ENCODE measurements at regions not wholly inside any gene's neighbourhood (a gene's known extent, or its start where the extent isn't known, plus 50 kb on each side); places are given as distances from the start of the nearest gene placed in this dataset.

DNA sequence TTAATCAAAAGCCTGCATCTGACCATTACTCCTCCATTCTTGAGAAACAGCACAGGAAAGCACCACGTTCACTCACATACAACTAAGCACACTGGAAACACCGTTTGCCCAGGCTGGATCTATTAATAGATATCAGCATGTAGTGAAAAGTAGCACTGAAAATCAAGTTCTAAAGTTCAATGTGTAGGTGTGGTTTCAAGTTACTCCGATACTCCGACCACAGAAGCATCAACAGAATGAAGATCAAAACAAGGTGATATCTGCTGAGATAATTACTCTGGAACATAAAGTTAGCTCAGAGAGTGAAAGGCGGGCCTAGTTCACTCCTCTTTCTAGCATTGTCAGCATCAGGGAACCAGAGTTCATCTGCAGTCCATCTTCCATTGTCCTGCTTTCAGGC is 1367.4 kb upstream of the ACVR2A start:
- DNase-seq: no peak
- no peak overlapping the region for H4K91ac ChIP-seq (ENCODE audit: low read length)
- H2AFZ ChIP-seq (ENCODE audit: low read depth, low read length): no peak overlapping the region
- no peak overlapping the region for H3K4me2 ChIP-seq (ENCODE audit: low read length, poor library complexity, severe bottlenecking)
- H3K27me3 ChIP-seq (ENCODE audit: control insufficient read depth in 1 of 2, insufficient read depth in 1 of 2, low read length in 2 of 2): no peaks in the 10 kb centered on the region
- no peak overlapping the region for H3K4ac ChIP-seq (ENCODE audit: low read depth in 1 of 2, low read length in 2 of 2)
- no peak overlapping the region for H2BK12ac ChIP-seq (ENCODE audit: low read length in 2 of 2)
- H3K27ac ChIP-seq (ENCODE audit: low read length, poor library complexity, severe bottlenecking): no peak overlapping the region
- no peaks in the 10 kb centered on the region for H3K9me3 ChIP-seq (ENCODE audit: control insufficient read depth, low read length)
- no peak overlapping the region for H3K18ac ChIP-seq (ENCODE audit: low read depth in 1 of 2, low read length in 2 of 2)
- no peak overlapping the region for H2BK15ac ChIP-seq (ENCODE audit: low read depth, poor library complexity, severe bottlenecking)
- no peaks in the 10 kb centered on the region for H3K4me1 ChIP-seq (ENCODE audit: control insufficient read depth, insufficient read depth, low read depth, low read length)
- WGBS: 77% methylated on average over 5 of the region's 5 CpGs
- H3K4me3 ChIP-seq (ENCODE audit: insufficient read depth in 1 of 2, low read depth in 1 of 2, low read length in 2 of 2): no peak overlapping the region
- no peak overlapping the region for H2BK5ac ChIP-seq (ENCODE audit: low read depth, low read length, poor library complexity, severe bottlenecking)
- no peaks in the 10 kb centered on the region for H3K36me3 ChIP-seq (ENCODE audit: control insufficient read depth in 1 of 2, insufficient read depth in 2 of 2, low read depth in 1 of 2, low read length in 2 of 2)
- H3K23ac ChIP-seq (ENCODE audit: low read length in 2 of 2): no peak overlapping the region
- H2AK5ac ChIP-seq (ENCODE audit: low read length, severe bottlenecking): no peak overlapping the region
- H3K79me1 ChIP-seq (replicated peaks; ENCODE audit: low read length, poor library complexity, severe bottlenecking): no peaks in the 10 kb centered on the region
- H2BK120ac ChIP-seq (ENCODE audit: low read depth, low read length): no peak overlapping the region
- no peak overlapping the region for H3K9ac ChIP-seq (ENCODE audit: low read length)
- no peak overlapping the region for H3K14ac ChIP-seq (ENCODE audit: low read length in 2 of 2)
- no peak overlapping the region for H4K8ac ChIP-seq (ENCODE audit: low read length)

GRCh38 chr2:146468578-146468977 is 1376.3 kb upstream of the ACVR2A start:
- Histone ChIP-seq H4K91ac (ENCODE audit: low read length) (no peak overlapping the region), H3K79me1 (replicated peaks; ENCODE audit: low read length, poor library complexity, severe bottlenecking) (no peaks in the 10 kb centered on the region), H2BK12ac (ENCODE audit: low read length in 2 of 2) (no peak overlapping the region), H3K4me3 (ENCODE audit: insufficient read depth in 1 of 2, low read depth in 1 of 2, low read length in 2 of 2) (no peak overlapping the region), H4K8ac (ENCODE audit: low read length) (no peak overlapping the region), H3K36me3 (ENCODE audit: control insufficient read depth in 1 of 2, insufficient read depth in 2 of 2, low read depth in 1 of 2, low read length in 2 of 2) (peaks cover 0 to 2% of the 10 kb centered on the region in 2 experiments), H2BK5ac (ENCODE audit: low read depth, low read length, poor library complexity, severe bottlenecking) (no peak overlapping the region), H2BK120ac (ENCODE audit: low read depth, low read length) (no peak overlapping the region), H3K4me1 (ENCODE audit: control insufficient read depth, insufficient read depth, low read depth, low read length) (no peaks in the 10 kb centered on the region), H3K23ac (ENCODE audit: low read length in 2 of 2) (no peak overlapping the region), H3K9me3 (ENCODE audit: control insufficient read depth, low read length) (peaks cover 5% of the 10 kb centered on the region), H3K4ac (ENCODE audit: low read depth in 1 of 2, low read length in 2 of 2) (no peak overlapping the region), H3K9ac (ENCODE audit: low read length) (no peak overlapping the region), H3K27ac (ENCODE audit: low read length, poor library complexity, severe bottlenecking) (no peak overlapping the region), H3K27me3 (ENCODE audit: control insufficient read depth in 1 of 2, insufficient read depth in 1 of 2, low read length in 2 of 2) (no peaks in the 10 kb centered on the region), H2BK15ac (ENCODE audit: low read depth, poor library complexity, severe bottlenecking) (no peak overlapping the region), H2AFZ (ENCODE audit: low read depth, low read length) (no peak overlapping the region), H2AK5ac (ENCODE audit: low read length, severe bottlenecking) (no peak overlapping the region), H3K4me2 (ENCODE audit: low read length, poor library complexity, severe bottlenecking) (no peak overlapping the region), H3K18ac (ENCODE audit: low read depth in 1 of 2, low read length in 2 of 2) (no peak overlapping the region), H3K14ac (ENCODE audit: low read length in 2 of 2) (no peak overlapping the region)
- WGBS: 98% methylated on average over 3 of the region's 3 CpGs
- DNase-seq: no peak

DNA sequence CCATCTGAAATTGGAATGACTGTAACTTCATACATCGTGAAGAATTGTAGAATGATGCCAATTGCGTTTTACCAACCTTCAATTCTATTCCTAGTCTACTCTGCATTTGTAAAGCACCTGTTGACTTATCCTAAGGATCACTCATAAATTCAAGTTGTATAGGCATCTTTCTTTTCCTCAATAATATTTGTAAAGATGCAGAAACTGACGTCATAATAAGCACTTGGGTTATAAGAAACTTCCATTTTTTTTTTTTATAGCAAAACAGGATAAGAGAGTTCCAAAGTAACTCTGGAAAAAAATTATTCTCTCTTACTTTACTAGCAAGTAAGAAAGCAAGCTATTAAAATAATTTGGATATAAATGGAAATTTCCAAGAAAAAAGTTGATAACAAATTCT is 1377.4 kb upstream of the ACVR2A start:
- Histone ChIP-seq H3K23ac (ENCODE audit: low read length in 2 of 2) (no peak overlapping the region), H3K4me1 (ENCODE audit: control insufficient read depth, insufficient read depth, low read depth, low read length) (no peaks in the 10 kb centered on the region), H2BK5ac (ENCODE audit: low read depth, low read length, poor library complexity, severe bottlenecking) (no peak overlapping the region), H3K36me3 (ENCODE audit: control insufficient read depth in 1 of 2, insufficient read depth in 2 of 2, low read depth in 1 of 2, low read length in 2 of 2) (peaks cover 0 to 2% of the 10 kb centered on the region in 2 experiments), H2BK15ac (ENCODE audit: low read depth, poor library complexity, severe bottlenecking) (no peak overlapping the region), H3K9me3 (ENCODE audit: control insufficient read depth, low read length) (peaks cover 8% of the 10 kb centered on the region), H3K14ac (ENCODE audit: low read length in 2 of 2) (no peak overlapping the region), H2BK12ac (ENCODE audit: low read length in 2 of 2) (no peak overlapping the region), H3K9ac (ENCODE audit: low read length) (no peak overlapping the region), H4K8ac (ENCODE audit: low read length) (no peak overlapping the region), H2AK5ac (ENCODE audit: low read length, severe bottlenecking) (no peak overlapping the region), H3K27ac (ENCODE audit: low read length, poor library complexity, severe bottlenecking) (no peak overlapping the region), H3K27me3 (ENCODE audit: control insufficient read depth in 1 of 2, insufficient read depth in 1 of 2, low read length in 2 of 2) (no peaks in the 10 kb centered on the region), H2AFZ (ENCODE audit: low read depth, low read length) (no peak overlapping the region), H3K4me2 (ENCODE audit: low read length, poor library complexity, severe bottlenecking) (no peak overlapping the region), H2BK120ac (ENCODE audit: low read depth, low read length) (no peak overlapping the region), H3K4me3 (ENCODE audit: insufficient read depth in 1 of 2, low read depth in 1 of 2, low read length in 2 of 2) (no peak overlapping the region), H3K79me1 (replicated peaks; ENCODE audit: low read length, poor library complexity, severe bottlenecking) (no peaks in the 10 kb centered on the region), H4K91ac (ENCODE audit: low read length) (no peak overlapping the region), H3K4ac (ENCODE audit: low read depth in 1 of 2, low read length in 2 of 2) (no peak overlapping the region), H3K18ac (ENCODE audit: low read depth in 1 of 2, low read length in 2 of 2) (no peak overlapping the region)
- DNase-seq: no peak
- 87% methylated on average over 2 of the region's 3 CpGs for WGBS

DNA sequence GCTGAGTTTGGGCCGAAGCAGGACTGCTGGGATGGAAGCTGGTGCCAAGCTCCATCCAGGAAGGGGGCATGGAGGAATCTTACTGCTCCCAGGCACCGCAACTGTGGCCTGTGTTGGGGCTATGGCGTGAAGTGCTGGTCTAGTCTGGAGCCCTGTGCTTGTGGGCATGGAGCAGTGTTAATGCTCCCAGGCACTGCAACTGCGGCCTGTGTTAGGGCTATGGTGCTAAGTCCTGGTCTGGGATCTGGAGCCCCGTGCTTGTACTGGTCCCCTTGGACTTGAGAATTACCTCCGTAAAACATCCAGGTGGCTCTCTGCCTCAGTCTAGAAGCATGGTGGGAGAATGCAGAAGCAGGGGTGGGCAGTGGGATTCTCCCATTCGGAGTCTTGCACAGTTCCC is 1379.4 kb upstream of the ACVR2A start:
- Histone ChIP-seq H3K4ac (ENCODE audit: low read depth in 1 of 2, low read length in 2 of 2) (no peak overlapping the region), H4K91ac (ENCODE audit: low read length) (no peak overlapping the region), H3K18ac (ENCODE audit: low read depth in 1 of 2, low read length in 2 of 2) (no peak overlapping the region), H2BK120ac (ENCODE audit: low read depth, low read length) (no peak overlapping the region), H2BK15ac (ENCODE audit: low read depth, poor library complexity, severe bottlenecking) (no peak overlapping the region), H4K8ac (ENCODE audit: low read length) (no peak overlapping the region), H3K27ac (ENCODE audit: low read length, poor library complexity, severe bottlenecking) (no peak overlapping the region), H2AK5ac (ENCODE audit: low read length, severe bottlenecking) (no peak overlapping the region), H2BK5ac (ENCODE audit: low read depth, low read length, poor library complexity, severe bottlenecking) (no peak overlapping the region), H2BK12ac (ENCODE audit: low read length in 2 of 2) (no peak overlapping the region), H3K4me3 (ENCODE audit: insufficient read depth in 1 of 2, low read depth in 1 of 2, low read length in 2 of 2) (no peak overlapping the region), H3K9me3 (ENCODE audit: control insufficient read depth, low read length) (peaks cover 8% of the 10 kb centered on the region), H3K36me3 (ENCODE audit: control insufficient read depth in 1 of 2, insufficient read depth in 2 of 2, low read depth in 1 of 2, low read length in 2 of 2) (peaks cover 0 to 2% of the 10 kb centered on the region in 2 experiments), H3K4me1 (ENCODE audit: control insufficient read depth, insufficient read depth, low read depth, low read length) (no peaks in the 10 kb centered on the region), H3K9ac (ENCODE audit: low read length) (no peak overlapping the region), H3K79me1 (replicated peaks; ENCODE audit: low read length, poor library complexity, severe bottlenecking) (no peaks in the 10 kb centered on the region), H3K4me2 (ENCODE audit: low read length, poor library complexity, severe bottlenecking) (no peak overlapping the region), H3K14ac (ENCODE audit: low read length in 2 of 2) (peak overlapping the region in 1 of 2 experiments; percentile 36), H2AFZ (ENCODE audit: low read depth, low read length) (no peak overlapping the region), H3K23ac (ENCODE audit: low read length in 2 of 2) (no peak overlapping the region), H3K27me3 (ENCODE audit: control insufficient read depth in 1 of 2, insufficient read depth in 1 of 2, low read length in 2 of 2) (no peaks in the 10 kb centered on the region)
- WGBS: 100% methylated on average over 7 of the region's 7 CpGs
- no peak for DNase-seq
